ENCODE measurements at regions not wholly inside any gene's neighbourhood (a gene's known extent, or its start where the extent isn't known, plus 50 kb on each side); places are given as distances from the start of the nearest gene placed in this dataset.

DNA sequence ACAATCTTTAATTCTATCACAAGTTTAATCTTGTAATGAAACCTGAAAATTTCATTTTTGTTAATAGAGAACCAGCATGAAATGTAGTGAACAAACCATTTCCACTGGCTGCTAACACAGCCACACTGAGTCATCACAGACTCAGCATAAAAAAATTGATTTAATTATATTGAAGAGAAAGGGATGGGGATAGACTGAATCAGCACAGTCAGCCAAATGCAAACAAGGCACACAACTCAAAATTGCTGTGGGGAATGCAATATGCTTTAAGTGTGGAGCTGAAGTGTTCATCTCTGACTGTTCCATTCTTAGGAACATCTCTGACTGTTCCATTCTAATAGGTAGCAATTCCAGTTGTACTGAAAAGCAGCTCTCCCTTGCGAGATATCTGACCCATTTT, 299.8 kb downstream of the MRPL39 start (continued):
- TF ChIP-seq SUZ12 (IDR thresholded peaks at IDR 0.05; ENCODE audit: low read length) (no peak), CREB1 (IDR thresholded peaks at IDR 0.05) (no peak), TAF7 (optimal IDR thresholded peaks at IDR 0.05; ENCODE audit: borderline replicate concordance, low read depth, low read length) (no peak)
